M059J (cell line): ENCODE measurements at regions not wholly inside any gene's neighbourhood (a gene's known extent, or its start where the extent isn't known, plus 50 kb on each side); places are given as distances from the start of the nearest gene placed in this dataset.
"Not testable (repeated sequence)": the region's sequence is repeated elsewhere in the genome, so short reads cannot be mapped to it uniquely, and the experiment has no call there.

Experiments
- DNase-seq: peaks from one replicate; pipeline ENCODE4 v3.0.0-alpha.2; 2012; ENCODE audit warnings: low read depth

DNA sequence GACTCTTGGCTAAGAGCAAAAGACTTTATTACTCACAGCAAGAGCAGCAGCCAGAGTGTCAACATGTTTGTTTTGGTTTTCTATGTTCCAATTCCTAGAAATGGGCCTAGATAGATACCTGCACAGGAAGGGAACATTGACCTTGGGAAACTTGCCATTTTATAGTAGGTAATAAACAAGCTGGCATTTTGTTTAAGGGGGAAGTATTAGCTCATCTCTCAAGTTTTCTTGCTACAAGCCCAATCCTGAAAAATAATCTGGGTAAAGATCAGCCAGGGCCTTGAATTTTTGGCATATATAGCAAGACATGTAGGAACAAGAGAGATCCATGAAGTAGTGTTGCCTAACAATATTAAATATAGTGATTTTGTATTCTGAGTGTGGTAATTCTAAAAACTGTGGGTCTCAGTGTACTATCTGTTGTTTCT lies 51.4 kb upstream of the RGL1 start:
- no peak for DNase-seq

DNA sequence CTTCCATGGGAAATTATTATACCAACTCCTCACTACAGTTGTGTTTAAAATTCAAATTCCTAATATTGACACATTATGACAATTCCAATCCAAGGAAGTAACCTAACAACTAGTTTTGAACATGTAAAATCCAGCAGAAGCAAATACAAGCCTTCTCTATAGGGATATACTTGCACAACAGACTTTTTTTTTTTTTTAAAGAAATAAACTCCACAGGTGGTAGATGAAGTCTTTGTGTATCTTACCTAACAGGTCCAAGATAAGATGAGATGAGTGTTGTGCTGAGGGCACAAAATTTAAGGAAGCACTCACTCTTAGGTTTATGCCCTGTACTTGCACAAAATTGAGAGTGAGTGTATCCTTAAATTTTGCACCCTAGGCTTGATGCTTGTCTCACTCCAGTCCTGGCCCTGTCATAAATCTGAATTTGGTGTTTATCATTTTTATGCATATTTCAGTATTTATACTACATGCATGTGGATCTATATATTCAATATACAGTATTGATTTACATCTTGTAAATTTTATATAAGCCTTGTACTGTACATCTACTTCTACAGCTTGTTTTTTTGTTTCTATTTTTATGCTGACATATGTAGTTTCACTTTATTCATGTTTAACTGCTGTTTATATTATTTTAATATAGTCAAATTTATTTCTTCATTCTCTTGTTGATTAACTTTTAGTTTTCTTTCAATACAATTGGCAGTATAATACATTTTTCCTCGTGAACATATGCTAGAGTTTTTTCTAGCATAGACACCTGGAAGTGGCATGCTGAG lies 60.6 kb upstream of the RGL1 start:
- no peak for DNase-seq

- no peak for DNase-seq
Measured at GRCh38 chr1:183742355-183742754, 62.6 kb upstream of the RGL1 start.

DNA sequence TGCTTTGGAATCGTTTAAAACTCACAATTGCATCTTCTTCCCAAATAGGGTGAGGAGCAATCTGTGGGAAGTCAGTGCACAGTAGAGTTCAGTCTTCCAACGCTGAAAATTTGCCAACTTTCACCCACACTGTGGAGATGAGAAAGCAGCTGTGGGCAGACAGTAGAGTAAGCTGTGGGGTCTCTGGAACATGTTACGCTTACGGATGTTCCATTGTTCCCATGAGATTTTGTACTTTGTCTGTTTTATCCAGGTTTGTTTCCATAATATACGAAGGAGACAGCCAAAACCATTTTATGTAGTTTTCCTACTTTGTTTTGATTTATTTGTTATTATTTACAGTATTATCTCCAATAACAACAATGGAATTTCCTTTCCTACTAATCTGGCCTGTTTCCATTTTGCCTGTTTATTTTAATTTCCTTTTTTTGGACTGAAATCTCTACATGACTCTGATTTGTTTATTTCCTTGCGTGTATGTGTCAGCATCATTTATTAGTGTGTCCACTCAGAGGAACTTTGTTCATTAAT lies 65.1 kb upstream of the RGL1 start:
- peak; percentile 51 for DNase-seq

DNA sequence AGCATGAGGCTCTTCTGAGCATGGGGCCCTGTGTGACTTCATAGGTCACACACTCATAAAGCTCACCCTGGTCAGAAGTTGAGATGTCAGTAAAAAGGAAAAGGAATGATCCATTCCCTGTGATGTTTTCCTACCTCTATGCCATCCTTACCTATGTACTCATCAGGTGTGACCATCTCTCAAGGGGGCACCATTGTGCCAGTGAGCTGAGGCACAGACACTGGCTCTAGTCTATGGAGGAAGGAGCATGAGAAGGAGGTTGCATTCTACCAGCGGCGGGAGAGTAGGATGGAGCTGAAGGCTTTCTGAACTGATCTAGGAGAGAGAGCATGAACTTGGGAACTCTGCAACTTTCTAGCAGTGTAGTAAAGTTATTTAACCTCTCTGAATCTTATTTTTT lies 65.8 kb upstream of the RGL1 start:
- peak; percentile 23 for DNase-seq

DNA sequence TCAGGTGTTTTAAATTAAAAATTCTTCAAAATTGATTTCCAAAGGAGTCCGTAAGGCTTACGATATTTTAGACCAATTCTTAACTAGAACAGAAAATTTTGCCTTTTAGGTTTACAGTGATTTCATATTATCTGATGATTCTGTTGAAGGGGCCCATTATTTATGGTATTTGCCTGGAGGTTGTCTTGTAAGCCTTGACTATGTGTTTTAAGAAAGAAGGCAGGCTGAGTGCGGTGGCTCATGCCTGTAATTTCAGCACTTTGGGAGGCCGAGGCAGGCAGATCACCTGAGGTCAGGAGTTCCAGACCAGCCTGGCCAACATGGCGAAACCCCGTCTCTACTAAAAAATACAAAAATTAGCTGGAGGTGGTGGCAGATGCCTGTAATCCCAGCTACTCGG lies 67.0 kb upstream of the RGL1 start:
- not testable (repeated sequence) for DNase-seq

DNA sequence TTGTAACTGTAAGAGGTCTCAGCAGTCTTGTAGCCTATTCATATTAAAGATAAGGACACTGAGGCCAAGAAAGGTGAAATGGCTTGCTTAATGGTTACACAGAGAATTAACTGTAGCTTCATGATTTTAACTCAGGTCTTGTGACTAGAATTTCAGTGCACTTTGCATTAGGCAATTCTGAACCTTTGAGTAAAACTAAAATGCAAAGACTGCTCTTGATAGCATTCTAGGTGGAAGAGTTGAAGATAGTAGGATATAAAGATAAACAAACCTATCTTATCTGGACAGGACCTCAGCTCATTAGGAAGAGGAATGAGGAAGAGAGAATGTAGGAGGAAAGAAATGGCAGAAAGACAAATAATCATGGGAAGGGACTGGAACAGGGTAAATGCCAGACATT lies 68.6 kb upstream of the RGL1 start:
- DNase-seq = no peak

DNA sequence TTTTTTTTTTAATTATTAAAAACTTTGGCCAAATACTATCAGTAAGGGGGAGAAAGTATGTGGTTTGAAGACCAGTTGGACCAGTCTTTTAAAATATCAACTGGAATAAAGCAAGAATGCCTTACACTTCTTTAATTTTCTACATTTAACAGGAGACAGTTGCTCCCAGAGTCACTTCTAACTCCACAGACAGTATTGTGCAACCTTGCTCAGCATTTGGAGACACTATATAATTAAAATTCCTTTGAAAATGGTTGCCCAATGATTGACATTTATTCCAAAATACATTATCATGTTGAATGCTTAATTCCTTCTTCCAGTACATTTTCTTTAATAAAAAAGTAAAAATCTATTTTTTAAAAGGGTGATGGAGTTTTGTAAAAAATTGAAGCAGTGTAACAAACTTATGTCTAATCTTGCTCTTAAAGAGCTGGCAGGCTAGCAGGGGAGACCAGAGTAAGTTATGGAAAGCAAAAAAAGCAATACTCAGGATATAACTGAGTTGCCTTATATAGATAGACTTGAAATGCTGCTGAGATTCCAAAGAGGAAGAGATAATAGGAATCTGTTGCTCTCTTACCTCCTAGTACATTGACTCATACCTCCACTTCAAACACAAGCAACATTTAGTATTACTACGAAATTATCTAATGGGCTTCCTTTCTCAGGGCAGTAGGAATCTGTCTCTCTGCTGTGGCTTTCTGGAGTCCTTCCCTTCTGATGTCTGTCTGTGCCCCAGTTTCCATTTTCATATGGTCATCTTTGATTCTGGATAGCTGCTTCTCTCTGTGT lies 69.7 kb upstream of the RGL1 start:
- DNase-seq = no peak

DNA sequence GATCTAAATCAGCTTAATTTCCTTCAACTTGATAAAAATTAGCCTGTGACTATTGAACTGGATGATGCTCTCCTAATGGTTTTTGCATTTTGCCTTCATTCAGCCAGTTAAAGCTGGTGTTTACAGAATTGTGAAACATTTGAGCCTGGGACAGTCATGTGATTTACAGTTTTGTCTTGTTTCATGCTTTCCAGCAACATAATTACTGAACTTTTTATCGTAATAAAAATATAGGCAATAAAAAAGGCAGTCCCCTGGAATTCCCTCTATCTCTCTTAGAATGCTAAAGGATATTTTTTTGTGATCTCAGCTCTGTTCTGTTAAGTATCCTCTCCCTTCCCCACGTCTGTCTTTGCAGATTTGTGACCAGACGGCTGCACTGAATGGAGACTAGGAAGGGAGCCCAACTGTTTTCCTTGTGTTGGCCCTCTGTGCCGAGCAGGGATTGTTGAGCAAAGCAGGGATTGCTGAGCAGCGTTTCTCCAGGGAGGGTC lies 70.3 kb upstream of the RGL1 start:
- DNase-seq = no peak

DNA sequence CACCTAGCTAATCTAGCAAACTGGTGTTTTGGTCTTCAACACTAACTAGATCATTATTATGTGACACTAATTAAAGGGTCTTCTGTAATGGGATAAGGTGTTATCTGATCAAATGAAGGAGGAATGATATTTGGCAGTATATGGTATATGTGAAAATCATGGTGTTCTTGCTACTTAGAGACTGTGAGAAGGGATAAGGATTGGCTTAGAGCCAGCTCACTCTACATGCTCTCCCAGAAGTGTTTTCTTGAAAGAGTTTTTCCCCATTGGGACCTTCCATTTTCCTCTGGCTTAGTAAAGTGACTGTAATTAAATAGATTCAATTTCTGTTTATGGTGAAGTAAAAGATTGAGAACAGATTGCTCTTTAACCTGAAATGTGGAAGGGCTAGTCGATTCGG lies 71.2 kb upstream of the RGL1 start:
- no peak for DNase-seq

GRCh38 chr1:183732236-183732880 lies 72.6 kb upstream of the RGL1 start:
- no peak for DNase-seq

DNA sequence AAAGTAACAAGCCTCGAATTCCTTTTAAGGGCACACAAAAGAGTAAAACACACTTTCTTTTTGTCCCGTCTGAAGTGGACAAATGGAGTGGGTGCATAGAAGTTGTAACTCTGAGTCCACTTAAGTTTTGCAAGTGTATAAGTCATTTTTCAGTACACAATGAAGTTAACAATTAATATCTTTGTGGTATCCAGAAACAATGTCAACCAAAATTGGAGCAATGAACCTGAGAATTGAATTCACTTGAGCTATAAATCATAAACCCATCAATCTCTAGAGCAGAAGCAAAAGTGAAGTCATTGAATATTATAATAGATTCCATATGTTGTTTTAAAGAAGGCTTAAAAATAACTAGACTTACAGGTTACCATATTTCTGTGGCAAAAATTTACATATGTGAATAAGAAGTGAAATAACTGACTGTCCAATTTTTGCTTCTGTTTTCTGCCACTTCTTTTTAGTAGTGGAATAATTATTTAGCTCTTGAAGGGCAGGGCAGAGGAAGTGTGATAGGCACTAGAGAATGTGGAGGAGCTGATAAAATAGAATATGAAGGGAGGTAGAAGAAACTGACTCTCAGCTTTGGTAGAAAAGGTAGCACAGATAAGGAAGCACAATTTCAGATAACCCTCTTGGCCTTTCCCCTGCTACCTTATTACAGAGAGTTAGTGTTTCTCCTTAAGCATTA lies 73.9 kb upstream of the RGL1 start:
- no peak for DNase-seq

DNA sequence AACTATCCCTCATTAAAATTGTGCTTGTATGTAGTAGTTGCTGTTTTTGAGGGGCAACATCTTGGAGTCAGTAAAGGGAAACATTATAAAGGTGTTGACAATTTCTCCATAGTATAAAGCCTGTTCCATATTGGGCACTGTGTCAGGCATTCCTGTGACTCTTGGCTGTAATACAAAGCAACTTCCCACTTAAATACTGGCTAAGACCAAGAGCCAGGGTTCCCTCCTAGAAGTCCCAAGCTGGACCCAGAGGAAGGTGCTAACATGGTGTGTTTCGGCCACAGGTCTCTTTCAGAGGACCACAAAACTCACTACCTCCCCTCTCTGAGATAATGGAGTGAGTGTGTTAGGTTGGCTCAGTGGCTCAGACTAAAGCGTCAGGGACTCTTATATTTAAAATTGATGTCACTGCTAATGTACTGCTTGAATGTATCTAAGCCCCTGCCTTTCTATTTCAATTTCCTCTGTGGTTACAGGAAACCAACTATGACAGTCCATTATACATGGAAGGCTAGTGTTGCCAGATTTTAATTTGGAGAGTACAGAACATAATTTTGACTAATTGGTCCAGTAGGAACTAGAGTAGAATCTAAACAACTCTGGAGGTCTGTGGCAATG lies 74.7 kb upstream of the RGL1 start:
- DNase-seq = no peak

DNA sequence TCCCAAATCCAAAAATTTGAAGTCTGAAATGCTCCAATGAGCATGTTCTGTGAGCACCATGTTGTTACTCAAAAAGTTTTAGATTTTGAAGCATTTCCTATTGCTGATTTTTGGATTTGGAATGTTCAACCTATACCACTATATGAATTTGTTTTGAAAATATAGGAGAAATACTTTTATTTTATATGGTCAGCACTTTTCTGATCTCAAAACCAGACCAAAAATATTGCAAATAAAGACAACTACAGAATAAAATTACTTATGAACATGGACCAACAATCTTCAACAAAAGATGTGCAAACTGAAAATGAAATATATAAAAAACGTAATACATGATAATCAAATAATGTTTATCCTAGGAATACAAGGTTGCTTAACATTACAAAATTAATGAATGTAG lies 73.7 kb upstream of the APOBEC4 start:
- no peak for DNase-seq

GRCh38 chr1:183724350-183725042 lies 71.4 kb upstream of the APOBEC4 start:
- no peak for DNase-seq

GRCh38 chr1:183723571-183723970 lies 70.5 kb upstream of the APOBEC4 start:
- no peak for DNase-seq

DNA sequence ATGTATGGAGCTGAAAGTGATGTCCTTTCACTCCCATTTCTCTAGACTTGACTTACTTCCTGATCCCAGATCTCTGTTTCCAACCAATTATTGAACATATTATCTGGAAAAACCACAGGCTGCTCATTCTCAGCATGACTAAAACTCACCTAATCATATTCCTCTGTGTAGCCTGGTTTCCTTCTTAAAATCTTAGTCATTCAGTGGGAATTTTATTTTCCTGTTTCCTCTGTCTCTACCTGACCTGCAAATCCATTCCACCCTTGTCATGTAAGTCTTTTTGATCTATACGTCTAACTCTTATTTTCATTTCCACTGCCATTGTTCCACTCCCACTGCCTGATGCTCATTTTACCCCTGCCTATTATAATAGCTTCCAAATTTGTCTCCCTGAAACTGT lies 67.9 kb upstream of the APOBEC4 start:
- no peak for DNase-seq

- DNase-seq = no peak
Measured at GRCh38 chr1:183720028-183720427, 66.9 kb upstream of the APOBEC4 start.

DNA sequence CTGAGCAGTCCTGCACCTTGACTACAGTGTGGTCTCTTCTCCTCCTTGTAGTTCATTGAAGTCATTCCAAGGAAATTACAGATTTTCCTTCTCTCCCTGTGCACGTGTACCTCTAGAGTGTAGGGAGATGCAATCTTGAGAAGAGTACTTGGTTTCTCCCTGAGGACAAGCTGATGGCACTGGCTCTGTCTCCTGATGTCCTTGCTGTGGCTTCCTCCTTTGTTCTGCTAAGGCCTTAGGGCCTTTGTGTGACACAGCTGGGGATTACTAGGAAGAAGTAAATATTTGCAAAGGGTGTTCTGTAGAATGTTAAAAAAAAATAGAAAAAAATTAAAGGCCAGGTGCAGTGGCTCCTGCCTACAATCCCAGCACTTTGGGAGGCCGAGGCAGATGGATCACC lies 66.2 kb upstream of the APOBEC4 start:
- DNase-seq = no peak

DNA sequence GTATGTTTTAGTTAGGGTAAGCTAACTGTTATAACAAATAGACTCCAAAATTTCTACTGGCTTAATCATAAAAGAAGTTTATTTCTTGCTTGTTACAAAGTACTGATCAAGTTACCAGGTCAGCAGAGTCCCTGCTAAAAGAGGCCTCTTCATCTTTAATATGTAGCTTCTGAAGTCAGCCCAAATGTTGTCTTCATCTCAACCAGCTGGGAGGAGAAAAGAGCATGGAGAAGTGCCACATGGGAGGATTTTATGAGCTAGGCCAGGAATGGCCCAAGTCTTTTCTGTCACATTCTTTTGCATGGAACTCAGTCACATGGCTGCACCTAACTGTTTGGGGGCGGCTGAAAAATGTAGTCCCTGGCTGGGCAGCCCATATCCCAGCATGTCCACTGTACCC lies 63.2 kb upstream of the APOBEC4 start:
- DNase-seq = no peak
